ENCODE measurements at regions not wholly inside any gene's neighbourhood (a gene's known extent, or its start where the extent isn't known, plus 50 kb on each side); places are given as distances from the start of the nearest gene placed in this dataset.

GRCh38 chr6:906920-907319 lies 214.0 kb upstream of the EXOC2 start:
- no peak for TF ChIP-seq CTCF (conservative IDR thresholded peaks at IDR 0.05 in 1 of 2, IDR thresholded peaks at IDR 0.05 in 1 of 2; ENCODE audit: extremely low read depth in 1 of 2, insufficient read depth in 1 of 2, low read depth in 1 of 2, low read length in 2 of 2)
- no peak for TF ChIP-seq EZH2 (IDR thresholded peaks at IDR 0.05; ENCODE audit: borderline replicate concordance, low read length)

Measured in mammary epithelial cell (primary cell).